ENCODE measurements at regions not wholly inside any gene's neighbourhood (a gene's known extent, or its start where the extent isn't known, plus 50 kb on each side); places are given as distances from the start of the nearest gene placed in this dataset.

- H3K4me1 ChIP-seq (ENCODE audit: control insufficient read depth in 2 of 2, insufficient read depth in 2 of 2, low read length in 2 of 2): no peaks in the 10 kb centered on the region
- intact Hi-C loops (cut with micrococcal nuclease): no loop called here
- H4K20me1 ChIP-seq (ENCODE audit: control insufficient read depth, insufficient read depth, low read length, poor library complexity, severe bottlenecking): no peaks in the 10 kb centered on the region
- ChIA-PET POLR2A (no interaction called here), CTCF (no interaction called here)
- no CpG with 5 or more reads among the region's 1 CpG for WGBS (ENCODE audit: insufficient coverage)
- no peak overlapping the region for H3K4me3 ChIP-seq (ENCODE audit: control extremely low read depth in 1 of 5, extremely low read depth in 1 of 5, insufficient read depth in 1 of 5, low read depth in 2 of 5, low read length in 4 of 5)
- no peaks in the 10 kb centered on the region for H3K36me3 ChIP-seq (replicated peaks in 1 of 2; ENCODE audit: control extremely low read depth in 1 of 2, control insufficient read depth in 1 of 2, extremely low read depth in 1 of 2, insufficient read depth in 2 of 2, low read length in 1 of 2)
- Mint-ChIP-seq H3K27ac (no peak overlapping the region), H3K27me3 (peaks cover 38% of the 10 kb centered on the region), H3K4me3 (no peak overlapping the region), H3K4me1 (no peaks in the 10 kb centered on the region), H3K9me3 (ENCODE audit: insufficient read depth) (no peaks in the 10 kb centered on the region)
- H3K9me3 ChIP-seq (ENCODE audit: control extremely low read depth in 1 of 3, control insufficient read depth in 2 of 3, insufficient read depth in 1 of 3, low read length in 2 of 3): peaks cover 0 to 1% (median 0%) of the 10 kb centered on the region in 3 donors
- no peak overlapping the region for H3K9ac ChIP-seq (ENCODE audit: low read length)
- no peak for TF ChIP-seq EZH2 (IDR thresholded peaks at IDR 0.05; ENCODE audit: borderline replicate concordance, insufficient read depth, low read depth, low read length, poor library complexity, severe bottlenecking)
- TF ChIP-seq CTCF (IDR thresholded peaks at IDR 0.05): no peak
- H2AFZ ChIP-seq (ENCODE audit: insufficient read depth, low read depth, low read length, poor library complexity, severe bottlenecking): no peak overlapping the region
- no peak overlapping the region for H3K4me2 ChIP-seq (replicated peaks; ENCODE audit: low read depth, low read length, poor library complexity, severe bottlenecking)
- peaks cover 0 to 6% (median 2%) of the 10 kb centered on the region in 4 experiments for H3K27me3 ChIP-seq (replicated peaks in 1 of 4; ENCODE audit: control extremely low read depth in 1 of 4, control insufficient read depth in 3 of 4, insufficient read depth in 4 of 4, low read length in 3 of 4)
- H3K27ac ChIP-seq (ENCODE audit: low read length in 2 of 2): no peak overlapping the region
- H3K79me2 ChIP-seq (ENCODE audit: control insufficient read depth, insufficient read depth, low read length): no peaks in the 10 kb centered on the region
- ATAC-seq (ENCODE audit: low read depth) (no peak), DNase-seq (no peak)
Measured at GRCh38 chr15:79661411-79661810, 229.3 kb downstream of the MINAR1 start.

- intact Hi-C loops (cut with micrococcal nuclease): no loop called here
- Histone ChIP-seq H2AFZ (ENCODE audit: insufficient read depth, low read depth, low read length, poor library complexity, severe bottlenecking) (no peak overlapping the region), H3K9me3 (ENCODE audit: control extremely low read depth in 1 of 3, control insufficient read depth in 2 of 3, insufficient read depth in 1 of 3, low read length in 2 of 3) (no peaks in the 10 kb centered on the region), H3K4me1 (ENCODE audit: control insufficient read depth in 2 of 2, insufficient read depth in 2 of 2, low read length in 2 of 2) (no peaks in the 10 kb centered on the region), H3K79me2 (ENCODE audit: control insufficient read depth, insufficient read depth, low read length) (no peaks in the 10 kb centered on the region), H3K4me3 (ENCODE audit: control extremely low read depth in 1 of 5, extremely low read depth in 1 of 5, insufficient read depth in 1 of 5, low read depth in 2 of 5, low read length in 4 of 5) (no peak overlapping the region), H3K27me3 (replicated peaks in 1 of 4; ENCODE audit: control extremely low read depth in 1 of 4, control insufficient read depth in 3 of 4, insufficient read depth in 4 of 4, low read length in 3 of 4) (peaks cover 0 to 3% (median under 1%) of the 10 kb centered on the region in 4 experiments), H3K27ac (ENCODE audit: low read length in 2 of 2) (no peak overlapping the region), H3K9ac (ENCODE audit: low read length) (no peak overlapping the region), H3K4me2 (replicated peaks; ENCODE audit: low read depth, low read length, poor library complexity, severe bottlenecking) (no peak overlapping the region), H3K36me3 (replicated peaks in 1 of 2; ENCODE audit: control extremely low read depth in 1 of 2, control insufficient read depth in 1 of 2, extremely low read depth in 1 of 2, insufficient read depth in 2 of 2, low read length in 1 of 2) (no peaks in the 10 kb centered on the region), H4K20me1 (ENCODE audit: control insufficient read depth, insufficient read depth, low read length, poor library complexity, severe bottlenecking) (no peaks in the 10 kb centered on the region)
- ChIA-PET POLR2A (no interaction called here), CTCF (no interaction called here)
- Mint-ChIP-seq H3K27me3 (peaks cover 7% of the 10 kb centered on the region), H3K4me3 (no peak overlapping the region), H3K27ac (no peak overlapping the region), H3K4me1 (peaks cover 5% of the 10 kb centered on the region), H3K9me3 (ENCODE audit: insufficient read depth) (no peaks in the 10 kb centered on the region)
- ATAC-seq (ENCODE audit: low read depth): no peak
- whole genome bisulfite sequencing (ENCODE audit: insufficient coverage): 38% methylated on average over 1 of the region's 4 CpGs
- TF ChIP-seq EZH2 (IDR thresholded peaks at IDR 0.05; ENCODE audit: borderline replicate concordance, insufficient read depth, low read depth, low read length, poor library complexity, severe bottlenecking): no peak
- no peak for TF ChIP-seq CTCF (IDR thresholded peaks at IDR 0.05)
- DNase-seq: no peak
Measured at GRCh38 chr15:79673416-79674123, 223.2 kb downstream of the MTHFS start.

Data from B cell (primary cell).